ENCODE measurements at regions not wholly inside any gene's neighbourhood (a gene's known extent, or its start where the extent isn't known, plus 50 kb on each side); places are given as distances from the start of the nearest gene placed in this dataset.
"Not testable (repeated sequence)": the region's sequence is repeated elsewhere in the genome, so short reads cannot be mapped to it uniquely, and the experiment has no call there.

DNA sequence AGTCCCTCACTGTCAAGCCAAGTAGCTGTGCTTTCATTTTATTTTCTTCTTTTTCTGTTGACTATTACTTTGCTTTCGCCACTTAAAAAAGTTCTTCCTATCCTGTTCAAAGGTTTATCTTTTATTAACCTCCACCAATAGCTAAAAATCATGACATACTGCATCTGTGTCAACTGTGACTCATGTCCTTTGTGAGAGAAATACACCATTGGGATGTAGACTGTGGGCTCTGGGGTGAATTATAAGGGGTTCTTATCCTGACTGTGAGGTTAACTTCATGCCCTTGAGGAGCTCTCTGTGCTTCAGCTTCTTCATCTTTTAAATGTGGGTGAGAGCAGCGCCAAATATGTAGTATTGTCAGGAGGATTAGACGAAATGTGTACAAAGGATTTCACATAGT lies 71.9 kb upstream of the ANKRD30A start:
- Histone ChIP-seq H3K4me1 (ENCODE audit: control insufficient read depth, insufficient read depth, low read length) (no peaks in the 10 kb centered on the region), H3K9ac (ENCODE audit: control insufficient read depth, insufficient read depth, low read length) (no peak overlapping the region), H3K9me3 (replicated peaks; ENCODE audit: control insufficient read depth, insufficient read depth, low read length) (no peaks in the 10 kb centered on the region; the same call in 2 of the 3 replicates), H3K79me2 (ENCODE audit: control insufficient read depth, insufficient read depth, low read length) (no peaks in the 10 kb centered on the region), H3K4me2 (ENCODE audit: control insufficient read depth, insufficient read depth) (no peak overlapping the region), H3K36me3 (ENCODE audit: control insufficient read depth in 2 of 2, insufficient read depth in 2 of 2, low read length in 1 of 2) (no peaks in the 10 kb centered on the region), H3K27ac (ENCODE audit: control insufficient read depth, insufficient read depth) (no peak overlapping the region), H3K4me3 (no peak overlapping the region), H4K20me1 (ENCODE audit: control insufficient read depth, insufficient read depth) (no peaks in the 10 kb centered on the region), H3K27me3 (replicated peaks in 1 of 2; ENCODE audit: control insufficient read depth in 2 of 2, insufficient read depth in 2 of 2, low read length in 1 of 2) (no peaks in the 10 kb centered on the region), H2AFZ (ENCODE audit: control insufficient read depth, low read depth, low read length) (no peak overlapping the region)
- 2% methylated on average over 3 of the region's 3 CpGs for WGBS (ENCODE audit: insufficient coverage, insufficient replicate concordance, low lambda C conversion rate, missing lambda C conversion rate)
- TF ChIP-seq MTA2 (IDR thresholded peaks at IDR 0.05; ENCODE audit: low read depth) (no peak), ZNF207 (IDR thresholded peaks at IDR 0.05; ENCODE audit: borderline replicate concordance) (no peak), IRF3 (IDR thresholded peaks at IDR 0.05) (no peak), RAD51 (IDR thresholded peaks at IDR 0.05) (no peak), EZH2 (IDR thresholded peaks at IDR 0.05; ENCODE audit: borderline replicate concordance, control insufficient read depth, low read depth, low read length) (no peak), IRF5 (IDR thresholded peaks at IDR 0.05; ENCODE audit: borderline replicate concordance) (no peak)
- DNase-seq (ENCODE audit: low read depth, low spot score) (no peak), FAIRE-seq (no peak), ATAC-seq (no peak)
- in situ Hi-C loops (cut with MboI) (no loop called here), intact Hi-C loops (cut with micrococcal nuclease; ENCODE audit: unreplicated experiment) (no loop called here)
- CTCF ChIA-PET, result no interaction called here
- POLR2A ChIA-PET, result no interaction called here
- SMC1A ChIA-PET (ENCODE audit: uncharacterized antibody, unreplicated experiment), result no interaction called here
- no TSS peak for BruUV-seq (replicated peaks)
- RAD21 ChIA-PET (ENCODE audit: unreplicated experiment), result no interaction called here

GRCh38 chr10:37049982-37050381 lies 75.4 kb upstream of the ANKRD30A start:
- H4K20me1 ChIP-seq (ENCODE audit: control insufficient read depth, insufficient read depth); RAD21 ChIA-PET (ENCODE audit: unreplicated experiment); H3K9me3 ChIP-seq (replicated peaks; ENCODE audit: control insufficient read depth, insufficient read depth, low read length); H3K27me3 ChIP-seq (replicated peaks in 1 of 2; ENCODE audit: control insufficient read depth in 2 of 2, insufficient read depth in 2 of 2, low read length in 1 of 2); H3K36me3 ChIP-seq (ENCODE audit: control insufficient read depth in 2 of 2, insufficient read depth in 2 of 2, low read length in 1 of 2); H3K27ac ChIP-seq (ENCODE audit: control insufficient read depth, insufficient read depth); H3K4me3 ChIP-seq; BruUV-seq (replicated peaks); H3K9ac ChIP-seq (ENCODE audit: control insufficient read depth, insufficient read depth, low read length); SMC1A ChIA-PET (ENCODE audit: uncharacterized antibody, unreplicated experiment); DNase-seq (ENCODE audit: low read depth, low spot score); POLR2A ChIA-PET; H3K79me2 ChIP-seq (ENCODE audit: control insufficient read depth, insufficient read depth, low read length); intact Hi-C loops (cut with micrococcal nuclease; ENCODE audit: unreplicated experiment); in situ Hi-C loops (cut with MboI); ATAC-seq; H2AFZ ChIP-seq (ENCODE audit: control insufficient read depth, low read depth, low read length); FAIRE-seq; H3K4me2 ChIP-seq (ENCODE audit: control insufficient read depth, insufficient read depth); H3K4me1 ChIP-seq (ENCODE audit: control insufficient read depth, insufficient read depth, low read length): not testable (repeated sequence)
- CTCF ChIA-PET, result interaction anchor here (0.6 kb wide), 1 partner anchor 451 kb away, joined by 4 read pairs; no protein-coding TSS in a partner anchor
- WGBS (ENCODE audit: insufficient coverage, insufficient replicate concordance, low lambda C conversion rate, missing lambda C conversion rate), result 15% methylated on average over 5 of the region's 5 CpGs

GRCh38 chr10:37044319-37044718 lies 81.1 kb upstream of the ANKRD30A start:
- ATAC-seq; BruUV-seq (replicated peaks); H3K4me3 ChIP-seq; SMC1A ChIA-PET (ENCODE audit: uncharacterized antibody, unreplicated experiment); FAIRE-seq; DNase-seq (ENCODE audit: low read depth, low spot score); H3K27me3 ChIP-seq (replicated peaks in 1 of 2; ENCODE audit: control insufficient read depth in 2 of 2, insufficient read depth in 2 of 2, low read length in 1 of 2); H3K27ac ChIP-seq (ENCODE audit: control insufficient read depth, insufficient read depth); H3K79me2 ChIP-seq (ENCODE audit: control insufficient read depth, insufficient read depth, low read length); intact Hi-C loops (cut with micrococcal nuclease; ENCODE audit: unreplicated experiment); H3K36me3 ChIP-seq (ENCODE audit: control insufficient read depth in 2 of 2, insufficient read depth in 2 of 2, low read length in 1 of 2); in situ Hi-C loops (cut with MboI); POLR2A ChIA-PET; H4K20me1 ChIP-seq (ENCODE audit: control insufficient read depth, insufficient read depth); H3K4me1 ChIP-seq (ENCODE audit: control insufficient read depth, insufficient read depth, low read length); H3K9me3 ChIP-seq (replicated peaks; ENCODE audit: control insufficient read depth, insufficient read depth, low read length); H3K9ac ChIP-seq (ENCODE audit: control insufficient read depth, insufficient read depth, low read length); CTCF ChIA-PET; H2AFZ ChIP-seq (ENCODE audit: control insufficient read depth, low read depth, low read length); H3K4me2 ChIP-seq (ENCODE audit: control insufficient read depth, insufficient read depth); RAD21 ChIA-PET (ENCODE audit: unreplicated experiment): not testable (repeated sequence)
- WGBS (ENCODE audit: insufficient coverage, insufficient replicate concordance, low lambda C conversion rate, missing lambda C conversion rate), result 61% methylated on average over 10 of the region's 10 CpGs
